Keratinocyte (primary cell): ENCODE measurements at regions not wholly inside any gene's neighbourhood (a gene's known extent, or its start where the extent isn't known, plus 50 kb on each side); places are given as distances from the start of the nearest gene placed in this dataset.

Experiments used
- DNase-seq: peaks from one replicate; pipeline ENCODE4 v3.0.0-alpha.2; 2011; ENCODE audit warnings: low read depth, missing footprints, low spot score
- FAIRE-seq: peaks from 2 replicates; lab custom pipeline; 2011; peaks lifted over from hg19 to GRCh38; lab: Jason Lieb, UNC
- H2AFZ ChIP-seq: 2 replicates; pipeline ENCODE4 v1.6.0; 2012; ENCODE audit warnings: low read length, control low read depth, inconsistent platforms; ENCODE audit not compliant: control insufficient read depth
- H3K27ac ChIP-seq: 2 replicates; pipeline ENCODE4 v1.5.1; 2011; ENCODE audit warnings: low read length; ENCODE audit not compliant: control insufficient read depth, insufficient read depth
- H3K27me3 ChIP-seq: 3 replicates; pipeline ENCODE4 v1.6.0; 2011; ENCODE audit warnings: low read length; ENCODE audit not compliant: control insufficient read depth, insufficient read depth; ENCODE audit errors: extremely low read depth
- H3K36me3 ChIP-seq, 2 experiments: 2 replicates in 1 of 2; 3 replicates in 1 of 2; pipeline ENCODE4 v1.5.1; 2011; ENCODE audit warnings: low read length in 2 of 2, mild to moderate bottlenecking in 1 of 2; ENCODE audit not compliant: control insufficient read depth in 2 of 2, insufficient read depth in 2 of 2; ENCODE audit errors: extremely low read depth in 1 of 2
- H3K4me1 ChIP-seq: 3 replicates; pipeline ENCODE4 v1.5.1; 2011; ENCODE audit warnings: low read length; ENCODE audit not compliant: control insufficient read depth, insufficient read depth; ENCODE audit errors: extremely low read depth
- H3K4me2 ChIP-seq: 3 replicates; pipeline ENCODE4 v1.6.0; 2011; ENCODE audit warnings: low read depth, low read length; ENCODE audit not compliant: control insufficient read depth, insufficient read depth; ENCODE audit errors: extremely low read depth
- H3K4me3 ChIP-seq, 3 experiments: fragments of 200-600 bp in 1 of 3; sonication (generic) in 1 of 3; 2 replicates in 2 of 3; 3 replicates in 1 of 3; pipeline ENCODE4 v1.5.1; 2011 to 2016; ENCODE audit warnings: low read length in 3 of 3, mild to moderate bottlenecking in 3 of 3, control low read depth in 2 of 3, inconsistent platforms in 1 of 3, low read depth in 1 of 3, mixed read lengths in 1 of 3, mixed run types in 1 of 3, moderate library complexity in 1 of 3; ENCODE audit not compliant: control insufficient read depth in 2 of 3, insufficient read depth in 2 of 3; ENCODE audit errors: extremely low read depth in 1 of 3
- H3K79me2 ChIP-seq: 2 replicates; pipeline ENCODE4 v1.6.0; 2012; ENCODE audit warnings: low read length; ENCODE audit not compliant: control insufficient read depth, insufficient read depth
- H3K9ac ChIP-seq: 3 replicates; pipeline ENCODE4 v1.6.0; 2011; ENCODE audit warnings: low read length; ENCODE audit not compliant: control insufficient read depth, insufficient read depth; ENCODE audit errors: extremely low read depth
- H3K9me1 ChIP-seq: 3 replicates; pipeline ENCODE4 v1.6.0; 2011; ENCODE audit warnings: low read length; ENCODE audit not compliant: control insufficient read depth, insufficient read depth; ENCODE audit errors: extremely low read depth
- H3K9me3 ChIP-seq: 2 replicates; pipeline ENCODE4 v1.5.1; 2012; ENCODE audit warnings: low read depth, low read length; ENCODE audit not compliant: control insufficient read depth
- H4K20me1 ChIP-seq: 3 replicates; pipeline ENCODE4 v1.6.0; 2011; ENCODE audit warnings: low read length; ENCODE audit not compliant: control insufficient read depth, insufficient read depth; ENCODE audit errors: extremely low read depth
- CTCF ChIP-seq, 3 experiments: IDR thresholded peaks in 1 of 3; conservative IDR thresholded peaks in 1 of 3; optimal IDR thresholded peaks in 1 of 3; 2 replicates in 2 of 3; 3 replicates in 1 of 3; pipeline versions ENCODE3 to v1.5.1; 2011; ENCODE audit warnings: low read length in 3 of 3, mild to moderate bottlenecking in 3 of 3, moderate library complexity in 2 of 3, control low read depth in 1 of 3, inconsistent platforms in 1 of 3; ENCODE audit not compliant: insufficient read depth in 2 of 3; ENCODE audit errors: extremely low read depth in 1 of 3
- EZH2 ChIP-seq: IDR thresholded peaks from one replicate; pipeline ENCODE4 v1.6.1; 2012; ENCODE audit warnings: inconsistent platforms, mild to moderate bottlenecking, low read length, moderate library complexity
- dilution Hi-C: fragments of 300-500 bp; cut with MboI; formaldehyde crosslinking; loops from one replicate; pipeline ENCODE4 v1.7.0; 2020; ENCODE audit warnings: low sequenced_read_pairs; ENCODE audit not compliant: extremely low pct_ligation_motif_present

DNA sequence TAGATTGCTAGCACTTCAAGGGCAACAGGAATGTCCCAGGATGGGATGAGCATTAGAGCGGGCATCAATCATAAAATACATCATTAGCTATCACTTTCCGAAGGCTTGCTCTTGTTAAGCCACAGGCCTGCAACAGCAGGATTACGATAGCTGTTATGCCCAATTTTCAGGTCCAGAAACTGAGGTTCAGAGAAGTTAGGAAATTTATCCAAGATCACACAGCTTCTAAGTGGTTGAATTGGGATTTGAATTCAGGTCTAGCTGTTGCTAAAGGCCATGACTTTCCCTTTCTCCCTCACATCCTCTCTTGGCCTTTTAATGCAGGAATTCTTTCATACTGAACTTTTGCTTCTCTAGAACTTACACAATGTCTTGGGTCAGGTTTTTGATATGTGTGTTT, 119.4 kb upstream of the ERCC6L2 start:
- DNase-seq (no peak), FAIRE-seq (no peak)
- peaks cover 7% of the 10 kb centered on the region for H3K27me3 ChIP-seq
- no peaks in the 10 kb centered on the region for H3K36me3 ChIP-seq
- TF ChIP-seq CTCF (optimal IDR thresholded peaks at IDR 0.05 in 1 of 3, IDR thresholded peaks at IDR 0.05 in 1 of 3, conservative IDR thresholded peaks at IDR 0.05 in 1 of 3; ENCODE audit: extremely low read depth in 1 of 3, insufficient read depth in 2 of 3, low read length in 3 of 3) = no peak
- no peak for TF ChIP-seq EZH2
- dilution Hi-C loops = no loop called here
- H3K9me1 ChIP-seq = no peaks in the 10 kb centered on the region
- H3K9ac ChIP-seq = no peak overlapping the region
- H3K9me3 ChIP-seq = no peaks in the 10 kb centered on the region
- no peak overlapping the region for H3K4me3 ChIP-seq
- H4K20me1 ChIP-seq = no peaks in the 10 kb centered on the region
- H3K79me2 ChIP-seq = no peaks in the 10 kb centered on the region
- H2AFZ ChIP-seq = no peak overlapping the region
- peaks cover 5% of the 10 kb centered on the region for H3K4me1 ChIP-seq
- H3K4me2 ChIP-seq = no peak overlapping the region
- H3K27ac ChIP-seq = no peak overlapping the region

DNA sequence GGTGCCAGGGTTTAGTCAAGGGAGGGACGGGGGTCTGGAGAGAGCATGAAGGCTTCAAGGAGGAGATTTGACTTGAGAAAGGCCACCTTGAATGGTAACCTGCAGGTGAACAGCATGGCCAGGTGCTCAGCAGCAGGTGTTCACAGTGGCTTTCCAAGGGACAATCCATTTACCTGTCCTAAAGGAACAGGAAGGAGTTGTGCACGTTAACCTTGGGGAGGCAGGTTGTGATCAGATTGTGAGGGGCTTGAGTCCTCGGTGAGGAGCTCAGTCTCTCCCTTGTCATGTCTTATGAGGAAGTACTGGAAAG, 120.1 kb upstream of the ERCC6L2 start:
- peaks cover 5% of the 10 kb centered on the region for H3K4me1 ChIP-seq
- H3K9me3 ChIP-seq = no peaks in the 10 kb centered on the region
- H3K9ac ChIP-seq = no peak overlapping the region
- no peaks in the 10 kb centered on the region for H3K79me2 ChIP-seq
- H3K27ac ChIP-seq = no peak overlapping the region
- no peaks in the 10 kb centered on the region for H3K36me3 ChIP-seq
- dilution Hi-C loops = no loop called here
- no peak for TF ChIP-seq CTCF (optimal IDR thresholded peaks at IDR 0.05 in 1 of 3, IDR thresholded peaks at IDR 0.05 in 1 of 3, conservative IDR thresholded peaks at IDR 0.05 in 1 of 3; ENCODE audit: extremely low read depth in 1 of 3, insufficient read depth in 2 of 3, low read length in 3 of 3)
- no peak for TF ChIP-seq EZH2
- no peak overlapping the region for H2AFZ ChIP-seq
- no peak for DNase-seq
- no peak overlapping the region for H3K4me2 ChIP-seq
- no peak for FAIRE-seq
- H3K9me1 ChIP-seq = no peaks in the 10 kb centered on the region
- no peaks in the 10 kb centered on the region for H4K20me1 ChIP-seq
- H3K27me3 ChIP-seq = peaks cover 7% of the 10 kb centered on the region
- no peak overlapping the region for H3K4me3 ChIP-seq
